OCI-LY3 (cell line): ENCODE measurements at regions not wholly inside any gene's neighbourhood (a gene's known extent, or its start where the extent isn't known, plus 50 kb on each side); places are given as distances from the start of the nearest gene placed in this dataset.

Experiments
- EZH2phosphoT487 ChIP-seq: fragments of 200-600 bp; shearing (Covaris generic); IDR thresholded peaks from 2 replicates; pipeline ENCODE4 v1.6.1; 2018; ENCODE audit warnings: antibody characterized with exemption, mixed run types, low read depth
- TF ChIP-seq, protein P1 (sequence below): fragments of 200-600, 300-600 bp; sonication (generic); IDR thresholded peaks from 2 replicates; pipeline ENCODE4 v1.5.1; 2014; ENCODE audit warnings: antibody characterized with exemption, low read length, low read depth

DNA sequence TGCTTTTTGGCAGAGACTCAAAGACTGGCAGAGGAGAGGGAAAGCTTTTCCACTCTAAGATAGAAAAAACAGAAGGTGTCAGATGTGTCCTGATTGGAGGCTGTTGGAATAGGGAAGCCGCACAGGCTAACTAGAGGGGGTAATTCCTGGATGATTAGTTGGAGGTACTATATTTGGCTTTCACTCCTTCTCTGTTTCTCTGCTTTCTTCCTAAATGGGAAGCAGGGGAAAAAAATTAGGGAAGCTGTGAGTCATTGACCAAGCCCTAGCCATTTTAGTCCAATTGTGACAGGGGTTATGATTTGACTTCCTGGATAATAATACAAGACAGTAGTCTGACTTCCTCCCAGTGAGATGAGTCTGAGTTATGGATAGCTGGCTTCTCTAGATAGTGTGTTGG lies 475.2 kb upstream of the CELF2 start:
- TF ChIP-seq, protein P1, sequence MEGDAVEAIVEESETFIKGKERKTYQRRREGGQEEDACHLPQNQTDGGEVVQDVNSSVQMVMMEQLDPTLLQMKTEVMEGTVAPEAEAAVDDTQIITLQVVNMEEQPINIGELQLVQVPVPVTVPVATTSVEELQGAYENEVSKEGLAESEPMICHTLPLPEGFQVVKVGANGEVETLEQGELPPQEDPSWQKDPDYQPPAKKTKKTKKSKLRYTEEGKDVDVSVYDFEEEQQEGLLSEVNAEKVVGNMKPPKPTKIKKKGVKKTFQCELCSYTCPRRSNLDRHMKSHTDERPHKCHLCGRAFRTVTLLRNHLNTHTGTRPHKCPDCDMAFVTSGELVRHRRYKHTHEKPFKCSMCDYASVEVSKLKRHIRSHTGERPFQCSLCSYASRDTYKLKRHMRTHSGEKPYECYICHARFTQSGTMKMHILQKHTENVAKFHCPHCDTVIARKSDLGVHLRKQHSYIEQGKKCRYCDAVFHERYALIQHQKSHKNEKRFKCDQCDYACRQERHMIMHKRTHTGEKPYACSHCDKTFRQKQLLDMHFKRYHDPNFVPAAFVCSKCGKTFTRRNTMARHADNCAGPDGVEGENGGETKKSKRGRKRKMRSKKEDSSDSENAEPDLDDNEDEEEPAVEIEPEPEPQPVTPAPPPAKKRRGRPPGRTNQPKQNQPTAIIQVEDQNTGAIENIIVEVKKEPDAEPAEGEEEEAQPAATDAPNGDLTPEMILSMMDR: no peak
- no peak for TF ChIP-seq EZH2phosphoT487
